ENCODE measurements at regions not wholly inside any gene's neighbourhood (a gene's known extent, or its start where the extent isn't known, plus 50 kb on each side); places are given as distances from the start of the nearest gene placed in this dataset.
"Not testable (repeated sequence)": the region's sequence is repeated elsewhere in the genome, so short reads cannot be mapped to it uniquely, and the experiment has no call there.

- DNase-seq (ENCODE audit: low read depth) = no peak
Observed at GRCh38 chr4:186814535-186815070, 90.9 kb upstream of the FAT1 start.

- no peak for DNase-seq (ENCODE audit: low read depth)
Observed at GRCh38 chr4:186819342-186820086, 95.9 kb upstream of the FAT1 start.

- peak; percentile 70 for DNase-seq (ENCODE audit: low read depth)
Observed at GRCh38 chr4:186820391-186820891, 96.8 kb upstream of the FAT1 start.

DNA sequence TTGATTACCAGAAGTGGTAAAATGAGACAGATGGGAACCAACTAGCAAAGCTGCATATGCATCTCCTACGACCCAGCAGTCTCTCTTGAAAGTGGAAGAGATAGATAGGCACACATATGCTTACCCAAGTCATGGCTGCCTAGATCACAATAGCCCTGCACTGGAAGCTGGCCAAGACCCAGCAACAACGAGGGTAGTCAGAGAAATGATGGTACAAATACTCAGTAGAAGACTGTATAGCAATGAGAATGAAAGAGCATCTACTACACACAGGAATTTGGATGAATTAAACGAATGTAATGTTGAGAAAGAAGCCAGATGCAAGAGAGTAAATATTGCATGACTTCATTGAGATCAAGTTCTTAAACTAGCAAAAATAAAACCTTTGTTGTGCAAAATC, 100.3 kb upstream of the FAT1 start:
- peak; percentile 80 for DNase-seq (ENCODE audit: low read depth)

DNA sequence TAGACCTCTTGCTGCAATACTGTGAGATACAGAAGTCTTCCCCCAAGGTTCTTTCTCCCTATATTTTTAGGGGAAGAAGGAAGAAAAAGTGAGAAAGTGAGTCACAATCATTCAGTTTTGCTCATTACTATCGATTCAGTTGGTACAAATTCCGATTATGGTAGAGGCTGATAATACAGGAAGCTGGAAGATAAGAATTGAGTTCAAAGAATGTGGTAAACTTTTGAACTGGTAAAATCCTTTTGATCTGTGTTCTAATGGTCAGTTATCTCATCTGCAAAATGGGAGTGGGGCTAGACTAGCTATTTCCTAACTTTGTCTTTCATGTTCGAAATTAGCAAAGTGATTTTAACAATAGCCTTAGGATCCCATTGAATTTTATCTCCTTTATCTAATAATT, 101.4 kb upstream of the FAT1 start:
- DNase-seq (ENCODE audit: low read depth) = no peak

GRCh38 chr4:186826006-186826405, 102.3 kb upstream of the FAT1 start:
- DNase-seq (ENCODE audit: low read depth) = no peak

DNA sequence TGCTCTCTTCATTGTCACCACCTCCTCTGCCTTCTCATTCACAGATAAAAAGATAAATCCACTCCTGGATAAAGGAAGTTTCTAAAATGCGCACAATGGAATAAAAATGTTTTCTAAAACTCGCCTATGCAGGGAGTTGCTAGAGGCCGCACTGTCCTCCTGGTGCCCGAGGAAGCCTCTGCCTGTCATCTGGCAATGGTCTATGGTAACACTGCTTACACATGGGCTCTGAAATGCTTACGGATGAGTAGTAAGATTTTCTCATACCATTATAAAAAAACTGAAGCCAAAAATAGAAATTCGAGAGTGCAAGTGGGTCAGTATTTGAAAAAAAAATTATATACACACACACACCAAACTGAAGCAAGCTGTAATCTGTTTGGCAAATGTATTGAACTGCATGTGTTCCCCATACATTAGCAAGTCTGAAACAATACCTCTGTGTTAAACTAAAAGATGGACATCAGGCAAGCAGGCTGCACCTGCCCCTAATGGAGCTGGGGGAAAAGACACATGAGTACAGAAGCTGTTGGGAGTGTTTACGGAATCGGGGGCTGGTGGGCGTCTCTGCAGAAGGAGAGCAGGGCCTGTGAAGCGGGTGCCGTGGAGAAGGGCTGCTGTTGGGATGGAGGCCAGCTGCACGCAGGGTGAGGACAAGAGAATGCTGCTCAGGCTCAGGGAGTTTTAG, 103.3 kb upstream of the FAT1 start:
- no peak for DNase-seq (ENCODE audit: low read depth)

GRCh38 chr4:186827534-186827897, 103.9 kb upstream of the FAT1 start:
- no peak for DNase-seq (ENCODE audit: low read depth)

DNA sequence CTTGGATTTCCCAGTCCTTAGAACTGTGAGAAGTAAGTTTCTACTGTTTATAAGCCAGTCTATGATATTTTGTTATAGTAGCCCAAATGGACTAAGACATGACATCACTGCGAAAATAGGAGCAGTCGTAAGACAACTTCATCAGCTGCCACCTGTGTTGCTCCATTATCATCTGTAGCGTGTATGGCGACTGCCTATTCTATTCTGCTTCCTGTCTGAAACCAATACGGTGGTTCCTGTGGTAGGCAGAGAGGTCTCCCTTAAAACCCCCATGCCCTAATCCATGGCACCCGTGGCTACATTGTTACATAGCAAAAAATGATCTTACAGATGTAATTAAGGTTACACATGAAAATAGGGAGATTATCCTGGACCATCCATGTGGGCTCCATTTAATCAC, 105.4 kb upstream of the FAT1 start:
- no peak for DNase-seq (ENCODE audit: low read depth)

DNA sequence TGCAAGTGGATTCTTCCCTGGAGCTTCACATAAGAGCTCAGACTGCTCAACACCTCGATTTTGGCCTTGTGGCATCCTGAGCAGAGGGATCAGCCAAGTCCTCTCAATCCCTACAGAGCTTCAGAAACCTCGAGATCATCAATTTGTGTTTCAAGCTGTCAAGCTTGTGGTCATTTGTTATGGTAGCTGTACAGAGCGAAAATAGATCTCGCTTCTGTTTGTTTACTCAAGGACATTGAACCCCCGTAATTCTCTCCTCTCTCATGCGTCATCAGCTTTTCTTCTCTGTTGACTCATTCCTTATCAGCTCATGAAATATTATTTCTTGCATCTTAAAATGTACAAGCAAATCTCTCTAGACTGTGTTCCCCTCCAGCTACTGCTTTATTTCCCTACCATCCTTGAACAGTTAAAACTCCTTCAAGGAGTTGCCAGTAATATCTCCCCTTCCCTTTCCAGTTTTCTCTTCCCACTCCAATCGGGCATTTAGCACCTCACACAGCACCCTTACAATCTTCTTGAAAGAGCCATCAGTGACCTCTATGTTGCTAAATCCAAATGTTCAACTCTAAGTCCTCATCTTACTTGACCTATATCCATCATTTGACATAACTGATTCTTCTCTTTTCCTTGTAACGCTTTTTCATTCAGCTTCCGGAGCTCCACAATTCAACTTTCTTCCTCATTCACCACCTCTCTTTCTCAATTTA, 106.2 kb upstream of the FAT1 start:
- DNase-seq (ENCODE audit: low read depth) = peak; percentile 99

DNA sequence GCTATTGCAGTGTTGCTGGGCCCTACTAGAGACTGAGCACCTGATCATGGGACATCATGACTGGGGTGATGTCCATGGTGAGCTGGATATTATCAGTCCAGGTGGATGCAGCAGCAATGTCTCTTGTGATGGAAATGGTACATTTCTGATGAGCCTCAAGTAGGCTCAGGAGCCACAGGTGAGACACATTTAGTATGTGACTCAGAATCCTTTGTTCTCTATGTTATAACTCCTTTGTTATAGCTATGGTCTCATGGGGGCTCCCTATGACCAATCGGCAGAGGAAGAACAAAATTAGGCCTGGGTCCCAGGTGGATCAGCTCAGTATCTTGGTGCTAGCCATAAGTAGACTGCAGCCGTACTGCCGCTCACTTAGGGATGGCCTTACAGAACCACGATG, 107.9 kb upstream of the FAT1 start:
- no peak for DNase-seq (ENCODE audit: low read depth)

DNA sequence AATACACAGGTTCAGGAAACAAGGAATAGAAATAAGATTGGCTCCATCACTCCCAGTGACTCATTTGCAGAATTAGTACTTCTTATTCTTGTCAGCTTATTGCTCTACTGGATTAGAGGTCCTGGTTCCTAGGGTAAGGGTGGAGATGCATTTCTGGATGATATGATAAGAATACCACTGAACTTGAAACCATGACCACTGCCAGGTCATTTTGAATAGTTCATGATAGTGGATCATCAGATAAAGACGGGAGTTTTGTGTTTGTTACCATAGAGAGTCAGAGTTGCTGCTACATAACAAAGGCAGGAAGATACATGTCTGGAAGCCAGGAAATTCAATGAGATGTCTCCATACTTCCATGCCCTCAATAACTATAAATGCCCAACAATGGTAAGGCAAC, 109.2 kb upstream of the FAT1 start:
- DNase-seq (ENCODE audit: low read depth) = peak; percentile 70

DNA sequence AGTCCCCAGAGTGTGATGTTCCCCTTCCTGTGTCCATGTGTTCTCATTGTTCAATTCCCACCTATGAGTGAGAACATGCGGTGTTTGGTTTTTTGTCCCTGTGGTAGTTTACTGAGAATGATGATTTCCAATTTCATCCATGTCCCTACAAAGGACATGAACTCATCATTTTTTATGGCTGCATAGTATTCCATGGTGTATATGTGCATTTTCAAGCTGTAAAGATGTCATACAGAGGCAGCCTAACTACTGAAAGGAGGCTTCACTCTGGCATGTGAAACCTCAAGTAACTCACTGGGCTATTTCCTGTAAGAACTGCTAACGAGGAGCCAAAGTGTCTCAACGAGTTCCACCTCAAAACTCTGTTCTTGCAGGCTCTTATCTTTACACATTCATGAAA, 113.8 kb upstream of the FAT1 start:
- not testable (repeated sequence) for DNase-seq (ENCODE audit: low read depth)

DNA sequence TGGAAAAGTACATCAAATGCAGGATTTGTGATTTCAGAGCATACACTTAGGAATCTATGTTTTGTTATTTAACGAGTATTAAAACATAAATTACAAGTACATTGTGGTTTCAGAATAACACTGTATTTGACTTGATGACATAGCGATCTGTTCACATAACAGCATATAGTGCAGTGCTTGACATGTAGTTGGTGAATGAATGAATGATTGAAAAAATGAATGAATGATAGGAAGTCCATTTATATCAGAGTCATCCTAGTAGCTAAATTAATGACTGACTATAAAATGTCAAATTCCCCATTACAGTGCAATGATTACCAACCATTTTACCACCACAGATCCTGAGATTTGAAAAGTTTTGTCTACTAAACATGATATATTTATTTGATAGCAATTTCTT, 114.6 kb upstream of the FAT1 start:
- no peak for DNase-seq (ENCODE audit: low read depth)

DNA sequence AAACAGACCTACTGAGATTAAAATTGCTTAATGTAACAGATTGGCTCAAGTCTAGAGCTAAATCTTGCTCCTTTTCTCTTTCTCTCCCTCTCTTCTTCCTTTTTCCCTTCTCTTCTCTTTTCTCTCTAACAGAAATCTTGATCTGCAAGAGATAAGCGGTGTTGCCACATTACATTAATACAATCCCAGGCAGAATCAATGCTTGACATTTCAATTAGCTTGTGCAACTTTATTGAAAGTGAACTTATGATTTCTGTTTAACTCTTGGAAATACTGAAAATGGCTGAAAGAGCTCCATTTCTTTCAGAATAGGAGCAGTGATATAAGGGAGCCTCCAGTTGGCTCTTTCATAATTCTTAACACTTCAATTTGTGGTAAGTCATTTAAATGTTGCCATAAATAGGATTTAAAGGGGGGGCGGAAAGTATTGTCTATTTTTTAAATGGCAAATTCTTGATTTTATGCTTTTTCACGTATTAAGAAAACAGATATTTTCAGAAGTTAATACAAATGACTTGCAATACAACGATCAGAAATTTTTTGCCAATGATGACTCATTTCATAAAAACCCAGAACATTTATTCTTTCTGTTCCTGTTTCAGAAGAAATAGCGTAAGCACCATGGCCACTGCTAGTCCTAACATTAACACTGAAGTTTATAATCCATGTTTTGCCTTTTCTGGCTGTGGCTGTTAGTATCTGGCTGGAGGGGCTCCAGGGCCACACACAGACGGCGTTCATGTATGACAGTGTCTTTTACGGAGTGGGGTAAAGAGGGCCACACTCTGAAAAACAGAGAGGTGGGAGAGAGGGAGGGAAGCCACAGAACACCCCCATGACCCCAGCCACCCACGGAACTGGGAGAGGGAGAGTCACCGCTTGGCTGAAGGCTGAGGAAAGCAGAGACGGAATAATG, 115.7 kb upstream of the FAT1 start:
- peak; percentile 94 for DNase-seq (ENCODE audit: low read depth)

- peak; percentile 91 for DNase-seq (ENCODE audit: low read depth)
Observed at GRCh38 chr4:186840222-186840701, 116.6 kb upstream of the FAT1 start.

DNA sequence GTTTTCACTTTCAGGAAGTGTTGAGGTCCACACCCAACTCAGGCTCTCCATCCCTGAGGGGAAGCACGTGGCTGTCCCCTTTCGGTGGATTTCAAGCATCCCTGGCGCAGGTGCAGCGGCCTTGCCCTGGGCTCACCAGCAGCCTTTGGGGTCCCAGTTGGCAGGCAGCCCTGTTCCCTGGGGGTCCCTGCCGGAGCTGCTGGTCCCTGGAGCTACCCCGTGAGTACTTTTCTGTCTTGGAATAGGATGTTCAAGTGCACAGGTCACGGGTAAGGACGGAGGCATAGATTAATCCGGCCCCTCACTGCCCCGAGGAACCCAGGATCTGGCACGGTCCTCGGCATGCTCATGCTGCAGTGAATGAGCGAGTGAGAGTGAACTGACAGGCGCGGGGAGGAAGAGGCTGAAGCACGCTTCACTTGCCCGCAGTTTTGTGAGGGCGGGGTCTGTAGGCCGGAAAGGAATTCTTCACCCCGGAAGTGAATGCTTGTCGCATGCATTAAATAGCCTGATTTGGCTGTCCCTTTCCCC, 117.2 kb upstream of the FAT1 start:
- DNase-seq (ENCODE audit: low read depth) = no peak

- peak; percentile 74 for DNase-seq (ENCODE audit: low read depth)
Observed at GRCh38 chr4:186844059-186844681, 120.5 kb upstream of the FAT1 start.

DNA sequence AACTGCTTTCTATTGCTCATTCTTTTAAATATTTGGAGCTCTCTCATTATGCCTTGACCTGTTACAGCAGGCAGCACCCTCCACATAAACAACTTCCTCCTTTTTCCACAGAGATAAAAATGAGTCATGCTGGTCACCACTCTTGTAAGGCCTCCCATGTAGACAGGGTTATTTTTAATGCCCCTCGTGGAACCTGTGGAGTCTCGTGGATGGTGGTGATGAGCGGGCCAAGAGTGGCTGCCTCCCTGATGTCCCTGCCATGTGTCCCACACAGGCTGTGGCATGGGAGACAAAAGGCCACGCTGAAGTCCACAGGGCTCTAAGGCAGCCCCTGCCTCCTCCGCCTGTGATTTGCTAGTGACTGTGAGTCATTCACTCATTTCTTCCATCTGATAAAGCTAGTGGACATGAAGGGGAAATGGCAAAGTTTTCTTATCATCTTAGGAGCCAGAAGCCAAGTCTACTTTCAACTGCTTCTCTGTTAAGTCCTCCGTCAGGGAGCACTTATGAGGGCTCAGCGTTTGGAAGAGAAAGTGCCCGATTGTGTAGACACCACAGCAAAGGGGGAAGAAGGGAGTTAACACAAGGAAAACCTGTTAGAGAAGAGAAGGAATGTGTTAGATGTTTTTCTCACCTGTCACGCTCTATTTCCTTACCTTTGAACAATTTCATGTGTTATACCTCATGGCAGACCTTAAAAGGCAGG, 121.6 kb upstream of the FAT1 start:
- peak; percentile 97 for DNase-seq (ENCODE audit: low read depth)

DNA sequence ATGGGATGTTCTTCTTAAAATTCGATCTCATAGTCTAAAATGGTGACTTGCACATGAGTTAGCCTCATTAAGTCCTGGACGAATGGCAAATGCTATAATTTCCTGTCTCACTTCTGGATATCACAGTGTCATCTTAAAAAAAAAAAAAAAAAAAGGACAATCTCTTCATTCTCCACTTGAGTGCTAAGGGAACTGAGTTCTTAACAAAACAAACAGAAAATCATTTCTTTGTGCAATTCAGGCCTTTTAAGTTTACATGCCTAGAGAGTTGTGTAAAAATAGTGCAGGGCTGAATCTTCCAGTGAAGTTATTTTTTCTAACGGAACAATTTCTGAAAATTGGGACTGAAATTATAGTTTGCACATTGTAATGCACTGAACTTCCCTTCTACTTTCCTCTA, 122.8 kb upstream of the FAT1 start:
- DNase-seq (ENCODE audit: low read depth) = no peak
